ENCODE measurements at regions not wholly inside any gene's neighbourhood (a gene's known extent, or its start where the extent isn't known, plus 50 kb on each side); places are given as distances from the start of the nearest gene placed in this dataset.

DNA sequence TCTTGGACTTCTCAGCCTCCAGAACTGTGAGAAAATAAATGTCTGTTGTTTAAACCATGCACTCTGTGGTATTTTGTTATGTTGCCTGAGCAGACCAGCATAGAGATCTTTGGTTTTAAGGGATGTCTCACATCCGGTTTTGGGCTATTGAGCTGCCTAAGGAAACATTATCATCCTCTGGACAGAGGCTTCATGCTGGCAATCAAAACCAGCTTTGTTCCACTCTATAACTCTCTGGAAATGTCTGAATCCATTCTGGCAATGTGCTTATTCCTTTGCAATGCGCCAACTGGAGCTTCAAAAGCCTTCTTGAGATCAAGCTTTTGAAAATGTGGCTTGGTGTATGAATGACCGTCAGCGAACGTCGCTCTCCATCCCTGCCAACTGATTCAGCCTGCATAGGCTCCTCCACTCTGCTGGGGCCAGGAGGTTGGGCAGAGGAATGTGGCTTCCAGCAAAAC is 183.6 kb upstream of the MGAT5 start:
- no peak overlapping the region for H3K4me3 ChIP-seq (ENCODE audit: low read length in 3 of 3)
- H3K36me3 ChIP-seq (ENCODE audit: control insufficient read depth in 2 of 3, insufficient read depth in 3 of 3, low read length in 3 of 3): no peaks in the 10 kb centered on the region
- no peaks in the 10 kb centered on the region for H3K9me3 ChIP-seq (ENCODE audit: control insufficient read depth in 2 of 3, insufficient read depth in 1 of 3, low read length in 3 of 3)
- no peak overlapping the region for H3K27ac ChIP-seq (ENCODE audit: low read depth in 2 of 2, low read length in 2 of 2)
- no peaks in the 10 kb centered on the region for H3K27me3 ChIP-seq (ENCODE audit: control insufficient read depth, insufficient read depth, low read length)
- no peaks in the 10 kb centered on the region for H3K4me1 ChIP-seq (ENCODE audit: control insufficient read depth in 2 of 3, insufficient read depth in 2 of 3, low read depth in 1 of 3, low read length in 3 of 3)
- no peak for TF ChIP-seq CTCF (IDR thresholded peaks at IDR 0.05; ENCODE audit: borderline replicate concordance, extremely low read depth, insufficient read depth)
- intact Hi-C loops (cut with DNase I): no loop called here
- no peak overlapping the region for H3K9ac ChIP-seq (ENCODE audit: low read length in 3 of 3)
- FAIRE-seq (no peak), DNase-seq (no peak)

GRCh38 chr2:134072341-134072740 is 181.5 kb upstream of the MGAT5 start:
- Histone ChIP-seq H3K36me3 (ENCODE audit: control insufficient read depth in 2 of 3, insufficient read depth in 3 of 3, low read length in 3 of 3) (no peaks in the 10 kb centered on the region), H3K4me1 (ENCODE audit: control insufficient read depth in 2 of 3, insufficient read depth in 2 of 3, low read depth in 1 of 3, low read length in 3 of 3) (no peaks in the 10 kb centered on the region), H3K9ac (ENCODE audit: low read length in 3 of 3) (no peak overlapping the region), H3K4me3 (ENCODE audit: low read length in 3 of 3) (no peak overlapping the region), H3K27ac (ENCODE audit: low read depth in 2 of 2, low read length in 2 of 2) (no peak overlapping the region), H3K9me3 (ENCODE audit: control insufficient read depth in 2 of 3, insufficient read depth in 1 of 3, low read length in 3 of 3) (no peaks in the 10 kb centered on the region), H3K27me3 (ENCODE audit: control insufficient read depth, insufficient read depth, low read length) (no peaks in the 10 kb centered on the region)
- FAIRE-seq (no peak), DNase-seq (no peak)
- intact Hi-C loops (cut with DNase I): no loop called here
- TF ChIP-seq CTCF (IDR thresholded peaks at IDR 0.05; ENCODE audit: borderline replicate concordance, extremely low read depth, insufficient read depth): no peak

GRCh38 chr2:134073023-134073422 is 180.8 kb upstream of the MGAT5 start:
- TF ChIP-seq CTCF (IDR thresholded peaks at IDR 0.05; ENCODE audit: borderline replicate concordance, extremely low read depth, insufficient read depth): no peak
- no peak overlapping the region for H3K4me3 ChIP-seq (ENCODE audit: low read length in 3 of 3)
- no peaks in the 10 kb centered on the region for H3K9me3 ChIP-seq (ENCODE audit: control insufficient read depth in 2 of 3, insufficient read depth in 1 of 3, low read length in 3 of 3)
- DNase-seq (no peak), FAIRE-seq (no peak)
- H3K36me3 ChIP-seq (ENCODE audit: control insufficient read depth in 2 of 3, insufficient read depth in 3 of 3, low read length in 3 of 3): no peaks in the 10 kb centered on the region
- intact Hi-C loops (cut with DNase I): no loop called here
- no peak overlapping the region for H3K27ac ChIP-seq (ENCODE audit: low read depth in 2 of 2, low read length in 2 of 2)
- no peak overlapping the region for H3K9ac ChIP-seq (ENCODE audit: low read length in 3 of 3)
- no peaks in the 10 kb centered on the region for H3K27me3 ChIP-seq (ENCODE audit: control insufficient read depth, insufficient read depth, low read length)
- no peaks in the 10 kb centered on the region for H3K4me1 ChIP-seq (ENCODE audit: control insufficient read depth in 2 of 3, insufficient read depth in 2 of 3, low read depth in 1 of 3, low read length in 3 of 3)

GRCh38 chr2:134074619-134075018 is 179.3 kb upstream of the MGAT5 start:
- Histone ChIP-seq H3K4me3 (ENCODE audit: low read length in 3 of 3) (no peak overlapping the region), H3K4me1 (ENCODE audit: control insufficient read depth in 2 of 3, insufficient read depth in 2 of 3, low read depth in 1 of 3, low read length in 3 of 3) (no peaks in the 10 kb centered on the region), H3K27ac (ENCODE audit: low read depth in 2 of 2, low read length in 2 of 2) (no peak overlapping the region), H3K27me3 (ENCODE audit: control insufficient read depth, insufficient read depth, low read length) (no peaks in the 10 kb centered on the region), H3K36me3 (ENCODE audit: control insufficient read depth in 2 of 3, insufficient read depth in 3 of 3, low read length in 3 of 3) (no peaks in the 10 kb centered on the region), H3K9me3 (ENCODE audit: control insufficient read depth in 2 of 3, insufficient read depth in 1 of 3, low read length in 3 of 3) (no peaks in the 10 kb centered on the region), H3K9ac (ENCODE audit: low read length in 3 of 3) (no peak overlapping the region)
- FAIRE-seq (no peak), DNase-seq (no peak)
- intact Hi-C loops (cut with DNase I): no loop called here
- TF ChIP-seq CTCF (IDR thresholded peaks at IDR 0.05; ENCODE audit: borderline replicate concordance, extremely low read depth, insufficient read depth): no peak
